Iris pigment epithelial cell (primary cell): ENCODE measurements at regions not wholly inside any gene's neighbourhood (a gene's known extent, or its start where the extent isn't known, plus 50 kb on each side); places are given as distances from the start of the nearest gene placed in this dataset.

Source experiments
- DNase-seq: peaks from one replicate; pipeline ENCODE4 v3.0.0-alpha.2; 2011; ENCODE audit warnings: low read depth

DNA sequence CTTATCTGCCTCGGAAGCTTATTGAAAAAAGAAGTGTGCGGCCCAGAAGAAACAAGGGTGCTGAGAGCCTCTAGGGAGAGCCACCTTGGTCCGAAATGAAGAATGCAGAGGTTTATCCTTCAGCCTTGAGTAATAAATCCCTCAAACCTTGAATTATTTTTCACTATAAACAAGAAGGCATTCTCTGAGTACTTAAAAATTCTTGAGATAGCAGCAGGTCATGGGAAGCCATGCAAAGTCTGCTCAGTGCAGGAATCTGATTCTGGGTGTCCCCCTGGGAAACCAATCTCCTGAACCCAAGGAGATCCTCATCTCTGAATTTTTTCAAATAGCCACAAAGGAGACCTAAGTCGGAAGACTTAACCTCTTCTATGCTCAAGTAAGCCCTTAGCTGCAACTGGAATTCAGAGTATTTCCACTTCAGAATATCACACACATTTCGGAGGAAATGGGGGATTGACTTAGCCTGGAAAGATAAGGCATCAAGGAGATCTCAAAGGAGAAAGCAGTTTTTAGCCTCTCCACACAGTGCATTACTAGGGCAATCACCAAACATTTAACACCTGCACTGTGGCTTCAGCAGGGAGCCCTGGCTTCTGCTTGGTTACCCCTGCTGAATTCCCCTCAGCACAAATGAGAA, 365.0 kb downstream of the ETS1 start:
- DNase-seq: peak; percentile 92

DNA sequence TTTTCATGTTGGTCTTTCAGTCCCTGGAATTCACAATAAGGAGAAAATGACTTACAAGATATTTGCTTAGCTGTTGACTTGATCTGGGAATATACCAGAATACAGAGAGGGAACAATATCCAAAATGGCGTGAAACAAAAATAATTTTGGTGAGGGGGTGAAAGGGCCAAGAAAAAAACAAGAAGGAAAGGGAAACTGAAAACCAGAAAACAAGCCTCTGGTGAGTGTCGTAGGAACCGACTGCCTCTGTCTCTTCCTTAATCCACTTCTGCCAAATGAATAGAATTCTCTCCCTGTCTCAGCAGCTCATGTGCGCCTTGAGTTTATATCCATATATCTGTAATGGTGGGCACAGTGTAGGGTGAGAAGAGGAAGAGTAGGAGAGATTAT, 367.6 kb downstream of the ETS1 start:
- DNase-seq: no peak

DNA sequence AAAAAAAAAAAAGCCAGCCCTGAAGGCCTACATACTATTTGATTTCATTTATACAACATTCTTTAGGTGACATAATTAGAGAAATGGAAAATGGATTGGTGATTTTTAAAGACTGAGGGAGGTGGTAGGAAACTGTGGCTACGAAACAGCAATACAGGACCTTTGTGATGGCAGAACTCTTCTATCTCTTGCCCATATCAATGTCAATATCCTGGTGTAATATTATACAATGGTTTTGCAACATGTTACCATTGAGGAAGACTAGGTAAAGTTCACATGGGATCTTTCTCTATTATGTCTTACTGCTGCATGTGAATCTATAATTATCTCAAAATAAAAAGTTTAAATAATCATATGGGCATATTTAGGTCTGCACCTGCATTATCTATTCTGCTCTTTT, 371.2 kb downstream of the ETS1 start:
- DNase-seq: no peak

GRCh38 chr11:128215238-128215882, 372.0 kb downstream of the ETS1 start:
- no peak for DNase-seq

- no peak for DNase-seq
Measured at GRCh38 chr11:128214263-128214662, 373.1 kb downstream of the ETS1 start.

DNA sequence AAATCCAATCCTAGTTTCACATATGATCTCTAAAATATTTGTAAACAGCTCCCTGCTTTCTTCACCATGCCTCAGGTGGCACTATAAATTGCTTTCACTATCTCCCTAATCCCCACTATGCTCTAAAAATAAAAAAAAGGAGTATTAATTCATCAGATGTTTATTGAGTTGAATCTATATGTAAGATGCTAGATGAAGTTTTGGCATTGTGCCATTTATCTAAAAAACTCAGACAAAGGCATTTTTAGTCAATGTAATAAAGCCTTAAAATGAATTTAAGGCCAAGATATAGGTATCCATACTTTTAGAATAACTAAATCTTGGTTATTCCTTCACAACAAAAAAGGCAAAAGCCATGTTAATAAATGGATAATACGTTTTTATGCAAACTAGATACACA, 373.9 kb downstream of the ETS1 start:
- no peak for DNase-seq

GRCh38 chr11:128212324-128212723, 375.0 kb downstream of the ETS1 start:
- DNase-seq: no peak

DNA sequence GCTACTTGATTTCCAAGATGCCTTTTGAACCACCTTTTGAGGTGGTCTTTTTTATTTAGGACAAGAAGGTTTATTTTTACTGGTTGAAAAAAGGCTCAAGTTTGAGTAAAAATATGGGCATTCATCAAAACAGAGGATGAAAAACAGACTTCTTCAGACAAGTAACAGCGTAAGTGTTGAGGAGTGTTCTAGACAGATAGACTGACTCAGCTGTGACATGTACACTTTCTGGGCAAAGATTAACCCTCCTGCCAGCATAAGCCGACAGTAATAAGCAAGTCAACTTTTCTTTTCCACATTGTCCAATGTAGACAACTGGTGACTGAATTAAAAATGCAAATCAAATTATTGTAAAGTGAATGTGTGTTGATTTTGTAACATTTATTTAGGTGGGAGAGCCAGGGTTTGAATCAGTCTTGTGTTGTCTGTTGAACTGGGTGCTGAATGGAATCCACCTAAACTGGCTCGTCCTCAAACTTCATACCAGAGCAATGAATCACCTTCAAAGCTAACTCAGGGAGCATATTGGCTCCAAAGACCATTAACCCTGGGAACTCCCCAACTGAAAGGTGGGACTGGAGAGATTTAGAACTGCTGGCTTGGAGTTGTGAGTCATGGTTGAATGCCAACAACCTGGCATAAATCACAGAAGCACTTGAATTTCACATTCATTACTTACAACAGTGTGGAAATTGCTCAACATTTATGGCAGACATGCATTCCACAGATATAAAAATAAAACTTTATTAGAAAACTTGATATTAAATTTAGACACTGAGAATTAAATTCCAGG, 377.0 kb downstream of the ETS1 start:
- DNase-seq: peak; percentile 98

GRCh38 chr11:128209138-128209435, 378.3 kb downstream of the ETS1 start:
- DNase-seq: no peak

DNA sequence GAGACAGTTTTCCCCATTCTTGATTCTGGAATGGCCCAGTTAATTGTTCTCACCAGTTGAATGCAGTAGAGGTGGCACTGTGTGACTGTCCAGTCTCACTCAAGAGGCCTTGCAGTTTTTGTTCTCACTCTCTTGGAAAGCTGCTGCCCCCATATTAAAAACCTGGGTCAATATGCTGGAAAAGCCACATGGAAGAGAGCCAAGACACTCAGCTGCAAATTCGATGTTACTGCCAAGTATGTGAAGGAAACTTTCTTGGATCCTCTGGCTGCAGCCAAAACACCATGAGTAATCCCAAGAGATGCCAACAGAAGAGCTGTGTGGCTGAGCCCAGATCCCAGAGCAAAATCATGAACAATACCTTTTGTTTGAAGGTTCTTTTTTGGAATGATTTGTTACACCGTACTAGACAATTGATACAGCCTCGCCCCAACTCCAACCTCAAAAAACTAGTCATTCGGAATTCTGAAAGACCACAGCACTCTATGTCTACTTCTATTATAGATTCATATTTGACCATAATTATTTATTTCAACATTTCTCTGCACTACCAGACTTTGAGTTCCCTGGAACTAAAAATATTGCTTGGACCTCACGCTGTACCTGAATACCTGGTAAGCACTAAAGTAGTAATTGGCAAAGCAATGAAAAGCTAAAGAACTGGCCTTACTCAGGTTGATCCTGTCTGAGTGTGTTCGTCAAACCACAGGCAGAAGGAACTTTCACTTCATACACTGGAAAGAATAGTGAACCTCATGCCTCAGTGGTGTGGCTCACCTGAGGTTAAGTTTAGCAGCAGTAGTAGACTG, 378.8 kb downstream of the ETS1 start:
- DNase-seq: peak; percentile 87

DNA sequence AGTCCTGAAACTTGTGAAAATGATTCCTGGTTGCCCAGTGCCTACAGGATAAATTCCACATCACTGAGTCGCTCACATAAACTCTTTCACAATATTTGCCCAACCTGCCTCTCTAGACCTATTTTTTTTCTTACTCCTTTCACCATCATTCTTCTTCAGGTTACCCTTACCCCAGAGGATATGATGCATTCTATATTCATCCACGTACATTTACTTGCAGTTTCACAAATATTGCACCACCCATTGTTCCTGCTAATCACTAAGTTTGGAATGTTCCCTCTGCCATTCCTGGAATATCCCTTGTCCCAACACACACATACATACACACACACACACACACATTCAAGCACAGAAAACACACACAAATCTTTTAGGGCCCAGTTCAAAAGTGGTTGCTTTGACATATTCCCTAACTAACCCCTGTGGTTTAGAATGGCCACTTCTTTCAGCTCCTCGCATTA, 379.5 kb downstream of the ETS1 start:
- peak; percentile 90 for DNase-seq

DNA sequence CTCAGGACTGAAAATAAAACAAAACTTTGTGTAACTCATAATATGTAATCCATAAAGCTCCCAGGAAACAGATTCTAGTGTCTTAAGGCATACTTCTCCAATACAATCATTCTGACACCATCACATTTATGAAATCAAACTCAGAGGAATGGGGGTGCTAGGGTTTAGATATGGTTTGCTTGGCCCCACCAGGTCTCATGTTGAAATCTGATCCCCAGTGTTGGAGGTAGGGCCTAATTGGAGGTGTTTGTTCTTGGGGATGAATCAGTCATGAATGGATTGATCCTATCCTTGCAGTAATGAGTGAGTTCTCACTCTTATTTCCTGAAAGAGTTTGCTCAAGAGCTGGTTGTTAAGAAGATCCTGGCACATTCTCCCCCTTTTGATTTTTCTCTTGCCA, 380.9 kb downstream of the ETS1 start:
- peak; percentile 27 for DNase-seq

GRCh38 chr11:128205796-128206195, 381.6 kb downstream of the ETS1 start:
- no peak for DNase-seq

DNA sequence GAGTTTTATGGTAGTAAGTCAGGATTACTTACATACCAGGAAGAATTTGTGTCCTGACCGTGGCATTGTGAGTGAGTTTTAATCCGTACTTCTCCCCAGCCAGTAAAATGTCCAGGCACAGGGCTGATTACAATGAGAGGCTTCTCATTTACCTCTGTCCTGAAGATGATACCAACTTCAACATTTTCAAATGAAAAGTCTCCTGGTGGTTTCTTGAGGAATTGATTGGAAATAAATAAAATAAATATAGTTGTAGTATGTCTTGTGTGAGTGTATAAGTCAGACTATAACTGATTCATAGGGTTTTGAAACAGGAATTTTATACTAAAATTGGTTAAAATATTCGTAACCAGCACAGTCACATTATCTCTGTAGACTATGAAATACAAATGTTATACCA, 382.5 kb downstream of the ETS1 start:
- no peak for DNase-seq

- no peak for DNase-seq
Measured at GRCh38 chr11:128201801-128202200, 385.6 kb downstream of the ETS1 start.

DNA sequence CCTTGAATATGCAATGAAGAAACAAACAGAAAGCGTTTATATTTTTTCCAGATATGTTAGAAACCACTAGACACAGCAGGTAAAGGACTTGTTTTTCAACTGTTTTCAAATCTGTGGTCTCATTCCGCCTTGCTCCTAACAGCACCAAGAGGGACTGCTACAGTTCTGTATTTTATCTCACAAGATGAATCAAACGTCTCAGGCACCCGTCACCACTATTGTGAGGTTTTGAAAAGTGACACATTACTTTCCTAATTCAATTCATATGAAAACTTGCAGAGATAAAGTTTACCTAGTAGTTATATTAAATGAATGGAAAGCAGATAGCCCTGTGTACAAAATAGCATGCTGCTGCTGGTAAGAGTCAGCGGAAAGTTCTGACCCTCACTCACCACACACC, 386.3 kb downstream of the ETS1 start:
- DNase-seq: no peak

GRCh38 chr11:128200467-128200866, 386.9 kb downstream of the ETS1 start:
- DNase-seq: no peak

- DNase-seq: no peak
Measured at GRCh38 chr11:128198216-128198772, 389.1 kb downstream of the ETS1 start.

DNA sequence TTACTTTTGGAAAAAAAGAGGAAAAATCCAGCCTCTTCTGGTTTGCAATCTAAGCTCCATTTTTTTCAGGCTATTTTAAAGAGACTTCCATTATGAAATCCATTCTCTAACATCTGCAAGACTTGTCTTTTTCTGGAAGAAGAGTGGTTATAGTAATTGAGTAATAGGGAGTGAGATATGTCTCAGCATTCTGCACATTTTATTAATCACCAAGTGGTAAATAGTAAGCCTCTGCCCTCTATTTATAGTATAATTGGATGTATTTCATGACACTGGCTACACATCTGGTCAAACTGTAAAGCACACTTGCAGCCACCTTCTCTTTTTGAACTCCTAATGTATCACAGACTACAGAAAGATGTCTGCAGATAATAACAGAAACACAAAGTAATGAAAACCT, 391.1 kb downstream of the ETS1 start:
- no peak for DNase-seq

GRCh38 chr11:128195756-128196155, 391.6 kb downstream of the ETS1 start:
- no peak for DNase-seq

DNA sequence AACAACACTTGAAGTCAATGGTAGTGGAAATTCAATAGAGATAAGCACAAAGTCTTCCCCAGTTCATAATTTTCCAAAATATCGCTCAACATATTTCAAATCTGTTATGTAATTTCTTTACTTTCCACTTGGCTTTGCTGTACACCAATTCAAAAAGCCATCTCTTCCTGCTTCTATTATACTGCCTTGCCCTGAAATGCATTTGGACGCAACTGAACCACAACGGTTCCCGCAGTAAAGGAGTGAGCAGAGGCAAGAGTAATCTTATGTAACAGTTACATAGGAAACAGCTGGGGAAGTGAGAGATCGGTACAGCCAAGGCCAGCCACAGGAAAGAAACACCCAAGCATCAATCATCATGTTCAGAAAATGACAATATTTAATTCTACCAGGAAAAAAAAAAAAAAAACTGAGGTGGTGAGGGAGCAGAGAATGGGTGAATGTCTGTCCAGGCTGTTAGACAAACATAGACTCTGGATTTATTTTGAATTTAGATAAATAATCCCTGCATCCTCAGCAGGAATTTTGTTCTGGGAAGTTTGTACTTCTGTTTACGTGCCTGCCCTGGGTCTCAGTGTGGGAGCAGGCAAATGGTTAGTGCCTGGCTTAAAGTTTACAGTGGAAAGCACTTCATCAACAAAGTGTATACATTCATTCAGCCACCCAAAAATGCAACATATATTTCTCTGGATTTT, 392.2 kb downstream of the ETS1 start:
- peak; percentile 35 for DNase-seq

GRCh38 chr11:128194216-128194615, 393.1 kb downstream of the ETS1 start:
- no peak for DNase-seq
